GM21447 (cell line): ENCODE measurements at regions not wholly inside any gene's neighbourhood (a gene's known extent, or its start where the extent isn't known, plus 50 kb on each side); places are given as distances from the start of the nearest gene placed in this dataset.
A peak's percentile ranks its signal among the peaks of the same experiment; 100 is the strongest.
"Not testable (repeated sequence)": the region's sequence is repeated elsewhere in the genome, so short reads cannot be mapped to it uniquely, and the experiment has no call there.

ENCODE experiments used
- ATAC-seq: cut with Tn5 transposase; IDR thresholded peaks from one replicate; pipeline ENCODE4 v1.9.1; 2021; ENCODE audit not compliant: unreplicated experiment

GRCh38 chrY:18393633-18394032, 152.9 kb upstream of the HSFY1 start:
- not testable (repeated sequence) for ATAC-seq

DNA sequence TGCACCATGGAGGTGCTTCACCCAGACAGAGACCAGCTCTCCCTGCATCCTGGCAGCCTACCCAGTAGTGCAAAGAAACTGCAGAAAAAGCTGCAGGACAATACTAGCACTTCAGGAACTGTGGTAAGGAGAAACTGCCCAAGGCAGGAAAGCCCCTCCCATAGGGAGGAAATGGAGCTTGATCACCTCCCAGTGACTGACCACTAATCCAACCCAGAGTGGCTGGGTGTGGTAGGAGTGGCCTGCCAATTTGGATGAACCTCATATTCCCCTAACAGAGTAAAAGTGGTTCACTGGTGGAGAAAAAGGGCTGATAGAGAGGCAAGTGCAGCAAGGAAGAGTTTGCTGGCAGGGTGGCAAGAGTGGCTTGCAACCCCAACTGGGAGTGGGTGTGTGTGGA, 125.7 kb upstream of the HSFY1 start:
- ATAC-seq = not testable (repeated sequence)

GRCh38 chrY:18421457-18421856, 125.1 kb upstream of the HSFY1 start:
- ATAC-seq = peak; percentile 88

GRCh38 chrY:18423970-18424608, 122.4 kb upstream of the HSFY1 start:
- ATAC-seq = not testable (repeated sequence)

DNA sequence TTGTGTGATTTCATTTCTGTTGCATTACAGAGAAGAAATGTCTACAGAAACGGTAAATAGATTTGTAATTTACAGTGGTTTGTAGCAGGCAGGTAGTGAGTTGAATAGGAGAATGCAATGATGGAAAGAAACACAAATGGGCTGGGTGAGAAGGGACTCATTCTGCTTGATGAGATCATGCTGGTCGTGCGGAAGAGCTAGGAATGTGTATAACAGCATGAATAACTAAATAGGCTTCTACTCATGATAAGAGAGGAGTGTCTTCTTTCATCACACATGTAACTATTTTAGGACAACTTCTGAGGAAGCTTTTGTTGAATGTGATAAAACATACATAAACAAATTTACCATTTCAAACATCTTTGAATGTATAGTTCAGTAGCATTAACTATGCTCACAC, 113.0 kb upstream of the HSFY1 start:
- not testable (repeated sequence) for ATAC-seq

DNA sequence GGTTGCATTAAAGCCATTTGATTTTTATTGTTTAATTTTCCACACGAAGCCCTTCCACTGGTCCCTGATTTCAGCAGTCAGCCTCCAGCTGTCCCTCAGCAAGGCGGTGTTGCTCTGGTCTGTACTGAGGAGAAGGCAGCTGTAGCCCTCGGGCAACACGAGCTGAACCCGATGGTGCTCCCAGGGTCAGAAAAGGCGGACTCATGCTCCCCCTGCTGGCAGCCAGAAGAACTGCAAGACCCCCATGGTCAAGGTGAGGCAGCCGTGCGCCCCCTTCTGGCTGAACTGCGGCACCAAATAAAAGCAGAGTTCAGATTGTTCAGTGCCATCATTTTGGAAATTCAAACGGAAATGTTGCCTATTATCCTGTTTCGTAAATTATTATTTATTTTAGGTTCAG, 100.7 kb upstream of the HSFY1 start:
- ATAC-seq = peak; percentile 83

- ATAC-seq = not testable (repeated sequence)
These were observed 93.7 kb upstream of the HSFY1 start for GRCh38 chrY:18452815-18453214.

- ATAC-seq = not testable (repeated sequence)
These were observed 87.4 kb upstream of the HSFY1 start for GRCh38 chrY:18459136-18459535.

DNA sequence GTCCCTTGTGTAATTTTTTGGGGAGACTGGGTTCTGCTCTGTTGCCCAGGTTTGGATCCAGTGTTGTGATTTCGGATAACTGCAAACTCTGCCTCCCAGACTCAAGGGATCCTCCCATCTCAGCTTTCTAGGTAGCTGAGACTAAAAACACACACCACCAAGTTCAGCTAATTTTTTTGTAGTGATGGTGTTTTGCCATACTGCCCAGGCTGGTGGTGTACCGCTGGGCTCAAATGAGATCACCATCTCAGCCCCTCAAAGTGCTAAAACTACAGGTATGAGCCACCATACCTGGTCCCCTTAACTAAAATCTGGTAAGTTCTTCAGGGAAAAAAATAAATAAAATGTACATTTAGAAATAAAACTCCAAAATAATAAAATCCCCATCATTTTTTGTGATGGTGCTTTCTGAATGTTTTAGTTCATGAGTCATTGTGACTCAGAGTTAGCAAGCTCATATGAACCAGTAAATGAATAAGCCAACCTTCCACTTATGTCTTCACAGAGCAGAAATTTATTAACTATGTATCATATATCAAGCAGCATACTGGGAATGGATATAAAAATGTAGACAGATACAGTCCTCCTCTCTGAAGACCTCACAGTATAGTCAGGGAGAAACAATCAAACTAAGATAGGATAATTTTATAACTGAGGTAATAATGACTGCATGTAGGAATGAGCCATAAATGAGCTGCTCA, 85.2 kb upstream of the HSFY1 start:
- not testable (repeated sequence) for ATAC-seq

- ATAC-seq = not testable (repeated sequence)
These were observed 81.7 kb upstream of the HSFY1 start for GRCh38 chrY:18464812-18465211.

DNA sequence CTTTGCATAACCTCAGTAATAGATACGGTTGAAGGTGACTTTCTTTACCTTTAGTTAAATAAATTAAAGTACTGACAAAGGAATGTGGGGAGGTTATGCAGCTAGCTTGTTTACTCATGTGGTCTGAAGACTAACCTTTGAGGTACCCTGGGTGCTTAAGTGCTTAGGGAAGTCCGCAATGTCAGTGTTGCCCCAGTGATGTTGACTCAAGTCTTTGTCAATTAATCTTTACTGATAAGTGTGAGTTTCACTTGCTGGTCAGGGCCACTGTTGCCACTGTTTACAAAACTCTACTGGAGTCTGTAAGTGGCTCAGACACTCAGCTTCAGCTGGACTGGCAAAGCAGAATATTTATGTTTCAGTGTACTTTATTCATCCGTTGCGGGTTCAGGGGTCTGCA, 79.9 kb upstream of the HSFY1 start:
- ATAC-seq = not testable (repeated sequence)

DNA sequence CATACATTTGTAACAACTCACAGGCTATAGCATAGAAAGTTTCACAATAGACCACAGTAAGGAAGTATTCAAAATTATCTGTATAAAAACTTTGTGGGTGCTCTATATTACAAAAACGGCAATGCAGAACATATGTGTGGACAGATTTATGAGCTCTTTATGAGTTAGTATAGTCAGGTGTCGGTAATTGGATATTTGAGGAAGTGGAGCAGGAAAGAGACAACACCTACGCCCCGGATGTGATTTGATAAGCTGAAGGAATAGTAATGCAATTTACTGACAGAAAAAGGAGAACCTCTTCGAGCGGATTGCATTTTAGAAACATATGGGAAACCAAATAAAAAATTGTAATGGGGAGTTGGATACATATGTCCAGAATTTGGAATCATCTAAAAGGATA, 63.2 kb upstream of the HSFY1 start:
- not testable (repeated sequence) for ATAC-seq
